GM10266 (cell line): ENCODE measurements at regions not wholly inside any gene's neighbourhood (a gene's known extent, or its start where the extent isn't known, plus 50 kb on each side); places are given as distances from the start of the nearest gene placed in this dataset.

Experiments
- DNase-seq: peaks from one replicate; pipeline ENCODE4 v3.0.0; 2012; ENCODE audit errors: extremely low spot score
- CTCF ChIP-seq: IDR thresholded peaks from 2 replicates; pipeline ENCODE4 v1.5.1; 2012; ENCODE audit warnings: mild to moderate bottlenecking, low read depth; ENCODE audit not compliant: control insufficient read depth, insufficient read depth; ENCODE audit errors: missing control alignments

GRCh38 chr2:22196806-22197205 lies 1073.0 kb downstream of the TDRD15 start:
- DNase-seq, result no peak
- no peak for TF ChIP-seq CTCF

GRCh38 chr2:22198381-22199283 lies 1074.9 kb downstream of the TDRD15 start:
- no peak for DNase-seq
- no peak for TF ChIP-seq CTCF

GRCh38 chr2:22199994-22200393 lies 1076.2 kb downstream of the TDRD15 start:
- no peak for DNase-seq
- TF ChIP-seq CTCF, result no peak

- DNase-seq, result no peak
- TF ChIP-seq CTCF, result no peak
Observed at GRCh38 chr2:22209545-22209944, 1085.8 kb downstream of the TDRD15 start.

- no peak for DNase-seq
- no peak for TF ChIP-seq CTCF
Observed at GRCh38 chr2:22213237-22213636, 1089.5 kb downstream of the TDRD15 start.

- DNase-seq, result no peak
- no peak for TF ChIP-seq CTCF
Observed at GRCh38 chr2:22215517-22215916, 1091.7 kb downstream of the TDRD15 start.

- no peak for TF ChIP-seq CTCF
- DNase-seq, result no peak
Observed at GRCh38 chr2:22217881-22218280, 1094.1 kb downstream of the TDRD15 start.
